ENCODE measurements at regions not wholly inside any gene's neighbourhood (a gene's known extent, or its start where the extent isn't known, plus 50 kb on each side); places are given as distances from the start of the nearest gene placed in this dataset.

- H3K4me2 ChIP-seq (ENCODE audit: low read depth, low read length) = no peak overlapping the region
- no peak overlapping the region for H4K5ac ChIP-seq (ENCODE audit: low read depth, low read length)
- WGBS, 2 experiments (ENCODE audit: extremely low coverage in 2 of 2, insufficient read length in 1 of 2) = no CpG with 5 or more reads among the region's 2 CpGs
- no peak for ATAC-seq (ENCODE audit: low read depth)
- no peak overlapping the region for H3K27ac ChIP-seq (ENCODE audit: insufficient read depth, low read length)
- no peaks in the 10 kb centered on the region for H3K27me3 ChIP-seq (ENCODE audit: control insufficient read depth, insufficient read depth, low read length)
- no peaks in the 10 kb centered on the region for H3K9me1 ChIP-seq (ENCODE audit: insufficient read depth, low read length)
- TF ChIP-seq CHD1 (IDR thresholded peaks at IDR 0.05; ENCODE audit: low read depth, low read length) (no peak), FOS (IDR thresholded peaks at IDR 0.05; ENCODE audit: low read depth, low read length) (no peak)
- TF ChIP-seq, protein P1, sequence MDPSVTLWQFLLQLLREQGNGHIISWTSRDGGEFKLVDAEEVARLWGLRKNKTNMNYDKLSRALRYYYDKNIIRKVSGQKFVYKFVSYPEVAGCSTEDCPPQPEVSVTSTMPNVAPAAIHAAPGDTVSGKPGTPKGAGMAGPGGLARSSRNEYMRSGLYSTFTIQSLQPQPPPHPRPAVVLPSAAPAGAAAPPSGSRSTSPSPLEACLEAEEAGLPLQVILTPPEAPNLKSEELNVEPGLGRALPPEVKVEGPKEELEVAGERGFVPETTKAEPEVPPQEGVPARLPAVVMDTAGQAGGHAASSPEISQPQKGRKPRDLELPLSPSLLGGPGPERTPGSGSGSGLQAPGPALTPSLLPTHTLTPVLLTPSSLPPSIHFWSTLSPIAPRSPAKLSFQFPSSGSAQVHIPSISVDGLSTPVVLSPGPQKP (IDR thresholded peaks at IDR 0.05; ENCODE audit: borderline replicate concordance, low read depth, low read length) = no peak
- TF ChIP-seq, protein P2, sequence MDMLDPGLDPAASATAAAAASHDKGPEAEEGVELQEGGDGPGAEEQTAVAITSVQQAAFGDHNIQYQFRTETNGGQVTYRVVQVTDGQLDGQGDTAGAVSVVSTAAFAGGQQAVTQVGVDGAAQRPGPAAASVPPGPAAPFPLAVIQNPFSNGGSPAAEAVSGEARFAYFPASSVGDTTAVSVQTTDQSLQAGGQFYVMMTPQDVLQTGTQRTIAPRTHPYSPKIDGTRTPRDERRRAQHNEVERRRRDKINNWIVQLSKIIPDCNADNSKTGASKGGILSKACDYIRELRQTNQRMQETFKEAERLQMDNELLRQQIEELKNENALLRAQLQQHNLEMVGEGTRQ (IDR thresholded peaks at IDR 0.05; ENCODE audit: low read depth, low read length) = no peak
- no peaks in the 10 kb centered on the region for H3K4me1 ChIP-seq (ENCODE audit: control insufficient read depth, insufficient read depth, low read length)
- no peak overlapping the region for H3K4ac ChIP-seq (ENCODE audit: low read depth, low read length)
- intact Hi-C loops (cut with micrococcal nuclease) = no loop called here
- no peaks in the 10 kb centered on the region for H3K36me3 ChIP-seq (ENCODE audit: control insufficient read depth, insufficient read depth, low read length)
- no peak overlapping the region for H2AK5ac ChIP-seq (ENCODE audit: low read depth, low read length)
- dilution Hi-C loops (cut with HindIII; ENCODE audit: low sequenced_read_pairs, unreplicated experiment) = no loop called here
- H3K23ac ChIP-seq (ENCODE audit: low read depth, low read length) = no peak overlapping the region
- no peak overlapping the region for H2BK15ac ChIP-seq (ENCODE audit: low read depth, low read length)
- H4K20me1 ChIP-seq (ENCODE audit: insufficient read depth, low read length) = no peaks in the 10 kb centered on the region
- no peak overlapping the region for H3K56ac ChIP-seq (ENCODE audit: extremely low read depth, insufficient read depth, low read length)
- H4K91ac ChIP-seq (ENCODE audit: insufficient read depth, low read depth, low read length) = no peak overlapping the region
- in situ Hi-C loops (cut with MboI; ENCODE audit: low sequenced_read_pairs) = no loop called here
- no peak overlapping the region for H3K9ac ChIP-seq (ENCODE audit: low read depth, low read length)
- no peak overlapping the region for H4K8ac ChIP-seq (ENCODE audit: low read depth in 2 of 2, low read length in 2 of 2)
- no peaks in the 10 kb centered on the region for H3K9me3 ChIP-seq (ENCODE audit: control insufficient read depth, insufficient read depth, low read length)
- no peak overlapping the region for H3K18ac ChIP-seq (ENCODE audit: low read depth, low read length)
- H3K79me1 ChIP-seq (ENCODE audit: low read depth in 1 of 2, low read length in 2 of 2) = no peaks in the 10 kb centered on the region
- ChIA-PET CTCF (no interaction called here), POLR2A (ENCODE audit: unreplicated experiment) (no interaction called here)
- H3K4me3 ChIP-seq (ENCODE audit: insufficient read depth, low read depth, low read length) = no peak overlapping the region
- no peak overlapping the region for H2AK9ac ChIP-seq (replicated peaks; ENCODE audit: low read depth, low read length, poor library complexity)
- no peak for DNase-seq
- H2BK120ac ChIP-seq (ENCODE audit: low read depth, low read length) = no peak overlapping the region
- H2BK5ac ChIP-seq (ENCODE audit: low read depth, low read length, poor library complexity, severe bottlenecking) = no peak overlapping the region
- BruUV-seq (replicated peaks) = no TSS peak
- H3K14ac ChIP-seq (replicated peaks; ENCODE audit: low read depth, low read length) = no peak overlapping the region
- H2BK20ac ChIP-seq (ENCODE audit: low read depth, low read length) = no peak overlapping the region
- no peak overlapping the region for H2AFZ ChIP-seq (replicated peaks; ENCODE audit: low read length, poor library complexity)
Measured at GRCh38 chr6:95294043-95294442, 283.3 kb upstream of the MANEA start.

Data from IMR-90 (cell line).